K562 (cell line): ENCODE measurements at regions not wholly inside any gene's neighbourhood (a gene's known extent, or its start where the extent isn't known, plus 50 kb on each side); places are given as distances from the start of the nearest gene placed in this dataset.

Source experiments
- ESRRA ChIP-seq: fragments of 450-650 bp; IDR thresholded peaks from 2 replicates; pipeline ENCODE4 v1.6.1; 2014; ENCODE audit warnings: low read depth, mild to moderate bottlenecking, moderate library complexity, borderline replicate concordance
- MCM3 ChIP-seq: fragments of 450-650 bp; IDR thresholded peaks from 2 replicates; pipeline ENCODE4 v1.6.1; 2016
- PATZ1 ChIP-seq: fragments of 250-450 bp; sonication (Bioruptor Pico); IDR thresholded peaks from 2 replicates; pipeline ENCODE4 v1.5.0; 2020; ENCODE audit warnings: mild to moderate bottlenecking, borderline replicate concordance
- POLR2A ChIP-seq: fragments of 450-650 bp; conservative IDR thresholded peaks from 2 replicates; pipeline ENCODE4 v1.6.1; 2016
- RAD21 ChIP-seq, 2 experiments: fragments of 250-450 bp in 1 of 2; fragments of 450-650 bp in 1 of 2; sonication (Bioruptor Pico) in 1 of 2; formaldehyde crosslinking in 1 of 2; IDR thresholded peaks in 1 of 2; conservative IDR thresholded peaks in 1 of 2; 2 replicates each; pipeline versions ENCODE4 v1.4.0 to v1.8.0; 2020 to 2022; ENCODE audit warnings: mild to moderate bottlenecking in 2 of 2, moderate library complexity in 1 of 2
- SAFB ChIP-seq: fragments of 200-400 bp; formaldehyde crosslinking; IDR thresholded peaks from 2 replicates; pipeline ENCODE4 v1.6.1; 2017; ENCODE audit warnings: low read depth, low read length, borderline replicate concordance
- TCF7L2 ChIP-seq: fragments of 150-350 bp; IDR thresholded peaks from 2 replicates; pipeline ENCODE4 v1.6.1; 2016; ENCODE audit warnings: low read depth, mild to moderate bottlenecking, low read length, moderate library complexity
- THAP7 ChIP-seq: fragments of 250-450 bp; sonication (Bioruptor Pico); IDR thresholded peaks from 2 replicates; pipeline ENCODE4 v1.5.0; 2021
- XRCC5 ChIP-seq: fragments of 200-400 bp; formaldehyde crosslinking; IDR thresholded peaks from 2 replicates; pipeline ENCODE4 v1.6.1; 2017; ENCODE audit warnings: low read depth, mild to moderate bottlenecking, low read length
- TF ChIP-seq, protein P1 (sequence below): fragments of 450-650 bp; IDR thresholded peaks from 2 replicates; pipeline ENCODE4 v1.6.1; 2016; ENCODE audit warnings: low read depth
- TF ChIP-seq, protein P2 (sequence below): fragments of 250-450 bp; sonication (Bioruptor Pico); IDR thresholded peaks from 2 replicates; pipeline ENCODE4 v1.4.0; 2020; ENCODE audit warnings: mild to moderate bottlenecking, moderate library complexity, borderline replicate concordance

DNA sequence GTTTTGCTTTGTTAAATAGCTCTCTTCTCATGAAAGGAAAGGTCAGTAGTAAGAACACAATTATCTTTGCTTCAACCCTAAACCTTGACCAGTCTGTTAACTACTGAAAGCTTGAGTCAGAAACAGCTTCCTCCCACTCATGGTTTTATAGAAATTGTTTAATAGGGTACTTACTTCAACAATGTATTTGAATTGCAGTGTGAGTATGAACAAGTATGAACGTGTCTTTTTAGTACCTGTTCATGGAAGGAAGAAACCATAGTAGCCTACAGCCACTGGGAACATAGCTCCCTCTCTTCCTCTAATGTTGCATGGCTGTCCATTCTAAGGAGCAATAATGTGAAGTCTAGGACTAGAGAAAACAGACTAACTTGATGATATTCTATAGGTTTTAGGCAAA, 311.0 kb downstream of the MCTP2 start:
- TF ChIP-seq XRCC5 (no peak), TCF7L2 (no peak), SAFB (no peak), THAP7 (CRISPR knock-in tag) (no peak), PATZ1 (no peak), ESRRA (no peak), POLR2A (no peak), RAD21 (CRISPR knock-in tag; conservative IDR thresholded peaks at IDR 0.05 in 1 of 2, IDR thresholded peaks at IDR 0.05 in 1 of 2) (no peak), MCM3 (no peak)
- TF ChIP-seq, protein P1, sequence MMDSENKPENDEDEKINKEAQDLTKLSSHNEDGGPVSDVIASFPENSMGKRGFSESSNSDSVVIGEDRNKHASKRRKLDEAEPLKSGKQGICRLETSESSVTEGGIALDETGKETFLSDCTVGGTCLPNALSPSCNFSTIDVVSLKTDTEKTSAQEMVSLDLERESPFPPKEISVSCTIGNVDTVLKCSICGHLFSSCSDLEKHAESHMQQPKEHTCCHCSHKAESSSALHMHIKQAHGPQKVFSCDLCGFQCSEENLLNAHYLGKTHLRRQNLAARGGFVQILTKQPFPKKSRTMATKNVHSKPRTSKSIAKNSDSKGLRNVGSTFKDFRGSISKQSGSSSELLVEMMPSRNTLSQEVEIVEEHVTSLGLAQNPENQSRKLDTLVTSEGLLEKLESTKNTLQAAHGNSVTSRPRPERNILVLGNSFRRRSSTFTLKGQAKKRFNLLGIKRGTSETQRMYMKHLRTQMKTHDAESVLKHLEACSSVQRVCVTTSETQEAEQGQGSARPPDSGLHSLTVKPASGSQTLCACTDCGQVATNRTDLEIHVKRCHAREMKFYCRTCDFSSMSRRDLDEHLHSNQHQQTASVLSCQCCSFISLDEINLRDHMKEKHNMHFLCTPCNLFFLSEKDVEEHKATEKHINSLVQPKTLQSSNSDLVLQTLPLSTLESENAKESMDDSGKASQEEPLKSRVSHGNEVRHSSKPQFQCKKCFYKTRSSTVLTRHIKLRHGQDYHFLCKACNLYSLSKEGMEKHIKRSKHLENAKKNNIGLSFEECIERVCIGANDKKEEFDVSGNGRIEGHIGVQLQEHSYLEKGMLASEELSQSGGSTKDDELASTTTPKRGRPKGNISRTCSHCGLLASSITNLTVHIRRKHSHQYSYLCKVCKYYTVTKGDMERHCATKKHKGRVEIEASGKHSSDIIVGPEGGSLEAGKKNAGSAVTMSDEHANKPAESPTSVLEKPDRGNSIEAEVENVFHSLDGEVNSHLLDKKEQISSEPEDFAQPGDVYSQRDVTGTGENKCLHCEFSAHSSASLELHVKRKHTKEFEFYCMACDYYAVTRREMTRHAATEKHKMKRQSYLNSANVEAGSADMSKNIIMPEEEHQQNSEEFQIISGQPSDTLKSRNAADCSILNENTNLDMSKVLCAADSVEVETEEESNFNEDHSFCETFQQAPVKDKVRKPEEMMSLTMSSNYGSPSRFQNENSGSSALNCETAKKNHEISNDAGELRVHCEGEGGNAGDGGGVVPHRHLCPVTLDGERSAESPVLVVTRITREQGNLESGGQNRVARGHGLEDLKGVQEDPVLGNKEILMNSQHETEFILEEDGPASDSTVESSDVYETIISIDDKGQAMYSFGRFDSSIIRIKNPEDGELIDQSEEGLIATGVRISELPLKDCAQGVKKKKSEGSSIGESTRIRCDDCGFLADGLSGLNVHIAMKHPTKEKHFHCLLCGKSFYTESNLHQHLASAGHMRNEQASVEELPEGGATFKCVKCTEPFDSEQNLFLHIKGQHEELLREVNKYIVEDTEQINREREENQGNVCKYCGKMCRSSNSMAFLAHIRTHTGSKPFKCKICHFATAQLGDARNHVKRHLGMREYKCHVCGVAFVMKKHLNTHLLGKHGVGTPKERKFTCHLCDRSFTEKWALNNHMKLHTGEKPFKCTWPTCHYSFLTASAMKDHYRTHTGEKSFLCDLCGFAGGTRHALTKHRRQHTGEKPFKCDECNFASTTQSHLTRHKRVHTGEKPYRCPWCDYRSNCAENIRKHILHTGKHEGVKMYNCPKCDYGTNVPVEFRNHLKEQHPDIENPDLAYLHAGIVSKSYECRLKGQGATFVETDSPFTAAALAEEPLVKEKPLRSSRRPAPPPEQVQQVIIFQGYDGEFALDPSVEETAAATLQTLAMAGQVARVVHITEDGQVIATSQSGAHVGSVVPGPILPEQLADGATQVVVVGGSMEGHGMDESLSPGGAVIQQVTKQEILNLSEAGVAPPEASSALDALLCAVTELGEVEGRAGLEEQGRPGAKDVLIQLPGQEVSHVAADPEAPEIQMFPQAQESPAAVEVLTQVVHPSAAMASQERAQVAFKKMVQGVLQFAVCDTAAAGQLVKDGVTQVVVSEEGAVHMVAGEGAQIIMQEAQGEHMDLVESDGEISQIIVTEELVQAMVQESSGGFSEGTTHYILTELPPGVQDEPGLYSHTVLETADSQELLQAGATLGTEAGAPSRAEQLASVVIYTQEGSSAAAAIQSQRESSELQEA, result no peak
- TF ChIP-seq, protein P2, sequence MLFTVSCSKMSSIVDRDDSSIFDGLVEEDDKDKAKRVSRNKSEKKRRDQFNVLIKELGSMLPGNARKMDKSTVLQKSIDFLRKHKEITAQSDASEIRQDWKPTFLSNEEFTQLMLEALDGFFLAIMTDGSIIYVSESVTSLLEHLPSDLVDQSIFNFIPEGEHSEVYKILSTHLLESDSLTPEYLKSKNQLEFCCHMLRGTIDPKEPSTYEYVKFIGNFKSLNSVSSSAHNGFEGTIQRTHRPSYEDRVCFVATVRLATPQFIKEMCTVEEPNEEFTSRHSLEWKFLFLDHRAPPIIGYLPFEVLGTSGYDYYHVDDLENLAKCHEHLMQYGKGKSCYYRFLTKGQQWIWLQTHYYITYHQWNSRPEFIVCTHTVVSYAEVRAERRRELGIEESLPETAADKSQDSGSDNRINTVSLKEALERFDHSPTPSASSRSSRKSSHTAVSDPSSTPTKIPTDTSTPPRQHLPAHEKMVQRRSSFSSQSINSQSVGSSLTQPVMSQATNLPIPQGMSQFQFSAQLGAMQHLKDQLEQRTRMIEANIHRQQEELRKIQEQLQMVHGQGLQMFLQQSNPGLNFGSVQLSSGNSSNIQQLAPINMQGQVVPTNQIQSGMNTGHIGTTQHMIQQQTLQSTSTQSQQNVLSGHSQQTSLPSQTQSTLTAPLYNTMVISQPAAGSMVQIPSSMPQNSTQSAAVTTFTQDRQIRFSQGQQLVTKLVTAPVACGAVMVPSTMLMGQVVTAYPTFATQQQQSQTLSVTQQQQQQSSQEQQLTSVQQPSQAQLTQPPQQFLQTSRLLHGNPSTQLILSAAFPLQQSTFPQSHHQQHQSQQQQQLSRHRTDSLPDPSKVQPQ, result no peak
